ENCODE measurements at regions not wholly inside any gene's neighbourhood (a gene's known extent, or its start where the extent isn't known, plus 50 kb on each side); places are given as distances from the start of the nearest gene placed in this dataset.

DNA sequence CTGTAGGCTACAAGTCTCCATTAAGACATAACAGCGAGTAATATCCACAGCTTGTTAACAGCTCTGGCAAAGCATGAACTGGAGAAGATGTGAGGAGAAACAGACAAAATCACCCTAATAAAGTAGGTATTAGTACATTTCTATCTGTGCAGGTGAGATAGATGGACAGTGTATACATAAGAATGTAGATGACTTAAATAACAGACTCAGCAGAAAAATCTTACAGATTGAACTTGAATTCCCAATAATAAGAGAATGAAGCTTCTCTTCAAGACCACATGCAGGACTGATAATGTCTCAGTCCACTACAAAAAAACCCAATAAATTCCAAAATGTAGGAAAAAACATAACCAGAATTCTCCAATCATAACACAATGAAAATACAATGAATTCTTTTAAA lies 153.0 kb downstream of the IRX2 start:
- DNase-seq = no peak

- no peak for DNase-seq
Observed at GRCh38 chr5:2594701-2595100, 156.8 kb downstream of the IRX2 start.

DNA sequence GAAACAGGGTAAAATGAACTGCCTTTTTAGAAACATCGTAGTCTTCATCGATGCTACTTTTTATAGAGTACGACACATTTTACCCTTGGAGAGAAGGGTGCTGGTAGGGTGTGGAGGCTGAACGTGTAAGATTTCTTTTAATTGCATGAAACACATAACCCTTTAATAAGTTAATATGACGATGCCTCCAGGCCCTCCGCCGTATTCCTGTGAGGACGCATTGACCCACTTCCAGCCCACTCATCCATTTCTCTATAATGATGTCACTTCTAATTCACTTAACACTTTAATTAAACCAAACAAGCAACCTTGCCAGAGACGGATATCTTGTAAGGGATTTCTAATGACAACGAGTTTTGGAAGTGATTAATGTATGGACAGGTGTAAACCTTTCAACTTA lies 158.7 kb downstream of the IRX2 start:
- no peak for DNase-seq

- DNase-seq = no peak
Observed at GRCh38 chr5:2591777-2592453, 159.6 kb downstream of the IRX2 start.

DNA sequence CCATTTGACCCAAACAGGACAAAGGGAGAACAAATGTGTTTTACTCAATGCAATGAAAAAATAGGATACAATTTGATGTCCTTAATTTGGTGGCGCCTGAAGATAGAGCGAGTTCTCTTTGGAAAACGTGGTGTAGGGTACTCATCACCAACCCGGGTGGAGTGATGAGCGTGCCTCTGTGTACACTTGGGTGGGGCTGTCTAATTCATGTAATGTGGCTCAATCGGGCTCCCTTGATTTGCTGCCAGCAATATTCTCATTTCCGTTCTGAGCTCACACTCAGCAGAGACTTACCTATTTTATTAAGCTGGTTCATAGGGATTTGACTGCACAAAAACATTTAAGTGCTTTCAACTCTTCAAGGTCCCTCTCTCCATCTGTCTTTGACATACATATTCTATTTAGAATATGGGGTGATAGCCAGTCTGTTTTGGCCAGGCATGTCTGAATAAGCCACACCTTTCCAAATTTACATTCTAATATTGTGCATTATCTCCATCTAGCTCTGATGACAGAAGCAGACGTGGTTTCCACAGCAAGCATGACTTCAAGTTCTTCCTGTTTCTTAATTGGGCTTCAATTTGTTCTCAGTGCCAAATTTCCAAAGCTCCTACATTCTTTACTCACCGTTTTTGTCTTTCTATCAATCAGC lies 162.5 kb downstream of the IRX2 start:
- no peak for DNase-seq

- no peak for DNase-seq
Observed at GRCh38 chr5:2587189-2588031, 164.1 kb downstream of the IRX2 start.

- DNase-seq = no peak
Observed at GRCh38 chr5:2586016-2586715, 165.3 kb downstream of the IRX2 start.

DNA sequence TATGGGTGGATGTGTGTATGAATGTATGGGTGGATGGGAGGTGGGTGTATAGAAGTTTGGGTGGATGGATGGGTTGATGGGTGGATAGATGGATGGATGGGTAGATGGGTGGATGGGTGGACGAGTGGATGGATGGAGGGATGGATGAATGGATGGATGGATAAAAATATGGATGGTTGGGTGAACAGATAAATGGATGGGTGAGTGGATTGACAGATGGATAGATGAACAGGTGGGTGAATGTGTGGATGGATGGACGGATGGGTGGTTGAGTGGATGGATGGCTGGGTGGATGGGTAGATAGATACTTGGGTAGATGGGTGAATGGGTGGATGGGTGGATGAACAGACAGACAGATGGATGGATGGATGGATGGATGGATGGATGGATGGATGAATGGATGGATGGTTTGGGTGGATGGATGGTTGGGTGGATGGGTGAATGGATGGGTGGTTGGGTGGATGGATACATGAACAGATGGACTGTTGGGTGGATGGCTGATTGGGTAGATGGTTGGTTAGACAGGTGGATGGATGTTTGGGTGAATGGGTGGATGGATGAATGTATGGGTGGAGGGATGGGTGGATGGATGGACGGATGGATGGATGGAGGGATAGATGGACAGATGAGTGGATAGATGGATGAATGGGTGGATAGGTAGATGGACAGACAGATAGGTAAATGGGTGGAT lies 166.8 kb downstream of the IRX2 start:
- no peak for DNase-seq

DNA sequence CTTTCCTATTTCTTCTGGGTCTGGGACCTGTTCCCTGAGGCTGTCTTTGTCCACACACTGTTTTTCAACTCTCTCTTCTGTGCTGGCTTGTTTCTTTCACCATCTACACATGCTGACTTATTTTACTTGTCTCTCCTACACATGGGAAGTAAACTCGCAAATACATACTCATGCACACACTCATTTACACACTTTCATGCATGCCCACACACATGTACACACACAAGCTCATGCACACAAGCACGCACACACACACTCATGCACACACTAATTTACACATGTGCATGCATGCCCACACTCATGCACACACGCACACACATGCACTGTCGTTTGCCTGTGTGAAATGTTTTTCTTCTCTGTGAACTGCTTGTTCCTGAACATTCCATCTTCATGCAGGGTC lies 169.0 kb downstream of the IRX2 start:
- DNase-seq = no peak

DNA sequence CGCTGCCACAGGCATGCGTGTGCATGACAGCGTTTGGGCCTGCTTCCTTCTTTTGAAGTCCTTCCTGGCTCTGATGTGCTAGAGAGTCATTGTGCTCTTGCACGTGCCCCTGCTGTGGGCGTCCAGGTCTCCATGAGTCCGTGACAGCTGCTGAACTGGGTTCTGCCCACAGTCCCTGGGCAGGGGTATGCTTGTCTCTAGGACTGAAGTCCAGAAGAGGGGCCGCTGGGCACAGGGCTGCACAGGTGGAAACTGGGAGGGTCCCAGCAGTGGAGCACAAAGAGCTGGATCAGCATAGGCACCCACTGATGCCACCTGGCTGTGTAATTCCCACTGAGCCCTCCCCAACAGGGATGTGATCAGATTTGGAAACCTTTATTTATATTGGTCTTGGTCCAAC lies 169.4 kb downstream of the IRX2 start:
- no peak for DNase-seq

GRCh38 chr5:2581418-2581817 lies 170.1 kb downstream of the IRX2 start:
- no peak for DNase-seq

DNA sequence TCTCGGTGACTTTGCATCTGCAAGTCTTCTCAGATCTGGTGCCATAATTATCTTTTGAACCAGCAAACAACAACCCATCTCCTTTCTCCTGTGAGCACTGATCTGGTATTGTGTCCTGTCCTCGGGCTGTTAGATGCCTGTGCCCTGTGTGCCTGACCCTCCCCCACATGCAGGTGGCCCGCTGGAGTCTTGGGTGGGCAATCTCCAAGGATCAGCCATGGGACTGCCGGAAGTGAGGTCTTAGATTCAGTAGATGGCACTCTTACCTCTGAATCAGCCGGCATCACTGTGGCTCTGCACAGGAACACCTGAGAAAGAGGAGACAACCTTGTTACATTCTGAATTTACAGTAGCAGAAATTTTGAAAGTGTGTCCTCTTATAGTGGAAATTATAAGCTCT lies 172.4 kb downstream of the IRX2 start:
- no peak for DNase-seq

DNA sequence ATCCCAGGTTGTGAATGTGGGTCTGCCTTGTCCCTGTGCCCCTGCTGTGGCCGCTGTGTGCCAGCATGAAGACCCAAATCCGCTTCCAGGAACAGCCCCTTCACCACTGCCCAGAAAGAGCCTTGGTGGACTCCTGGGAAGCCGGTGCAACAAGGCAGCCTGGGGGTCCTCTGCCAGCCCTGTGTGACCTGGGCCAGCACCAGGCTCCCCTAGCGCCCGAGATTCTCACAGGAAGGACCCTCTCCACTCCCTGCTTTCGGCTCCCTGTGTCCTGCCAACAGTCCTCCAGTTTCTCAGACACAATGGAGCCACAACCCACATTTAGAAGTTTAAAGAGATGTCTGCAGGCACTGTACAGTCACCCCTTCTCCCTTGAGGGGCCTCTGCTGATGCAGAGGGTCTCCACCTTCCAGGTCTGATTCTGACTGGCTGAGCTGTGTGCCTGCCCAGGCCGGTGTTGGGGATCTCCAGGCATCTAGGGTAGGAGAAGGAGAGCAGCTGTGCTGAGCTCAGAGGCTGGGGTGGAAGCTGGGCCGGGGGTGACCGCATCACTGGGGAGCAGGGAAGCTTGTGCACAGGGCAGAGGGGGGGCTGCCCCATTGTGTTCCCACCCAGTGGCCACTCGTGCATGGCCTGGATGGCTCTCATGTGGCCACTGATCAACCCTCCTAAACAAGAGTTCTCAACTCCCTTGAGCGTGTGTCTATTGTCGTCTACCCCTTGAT lies 174.0 kb downstream of the IRX2 start:
- DNase-seq = no peak

- DNase-seq = no peak
Observed at GRCh38 chr5:2576823-2577222, 174.7 kb downstream of the IRX2 start.

DNA sequence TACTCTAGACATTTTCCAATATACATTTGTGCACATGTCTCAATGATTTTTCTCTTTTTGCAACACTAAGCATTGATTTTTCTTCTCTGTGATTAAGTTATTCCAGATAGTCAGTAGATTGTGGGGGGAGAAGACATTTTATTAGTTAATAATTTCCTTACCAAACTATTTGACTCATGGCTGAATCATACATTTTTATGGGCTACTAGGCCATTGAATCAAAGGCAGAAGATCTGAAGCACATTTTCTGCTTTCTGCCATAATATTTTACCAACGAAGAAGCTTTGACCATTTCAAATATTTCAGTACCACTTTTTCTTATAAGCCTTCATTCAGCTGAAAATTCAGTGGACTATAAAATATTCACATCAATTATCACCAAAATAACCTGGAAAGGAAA lies 175.6 kb downstream of the IRX2 start:
- DNase-seq = no peak

DNA sequence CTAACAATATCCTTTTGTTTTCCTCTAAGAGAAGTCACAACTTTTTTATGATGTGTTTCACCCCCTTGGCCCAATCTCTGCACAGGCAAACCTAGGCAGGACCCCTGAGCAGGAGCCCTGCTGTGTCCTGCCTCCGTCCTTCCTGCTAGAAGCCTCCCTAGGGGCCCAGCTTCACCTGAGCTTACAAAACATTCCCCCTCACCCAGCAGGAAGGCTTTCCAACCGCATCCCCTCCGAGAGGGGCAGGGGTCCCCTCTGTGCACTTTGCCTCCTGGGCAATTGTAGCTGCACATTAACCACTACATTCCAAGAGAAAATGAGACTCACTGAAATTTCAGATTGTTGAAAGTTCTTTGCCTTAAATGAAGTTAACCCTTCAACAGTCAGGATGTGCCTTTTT lies 176.2 kb downstream of the IRX2 start:
- DNase-seq = no peak

DNA sequence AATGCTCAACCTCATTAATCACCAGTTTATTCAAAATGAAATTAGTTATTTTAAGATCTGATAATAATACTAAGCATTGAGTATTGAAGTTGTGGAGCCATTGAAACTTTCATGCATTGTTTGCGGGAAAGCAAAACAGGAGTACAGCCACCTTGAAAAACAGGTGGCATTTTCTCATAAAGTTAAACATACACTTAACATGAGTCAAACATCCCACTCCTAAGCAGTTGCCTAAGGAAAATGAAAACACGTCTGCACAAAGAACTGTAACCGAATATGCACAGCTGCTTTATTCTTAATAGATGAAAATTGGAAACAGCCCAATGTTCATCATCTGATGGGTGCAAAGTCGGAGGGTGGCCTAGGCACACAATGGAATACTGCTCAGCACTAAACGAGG lies 177.3 kb downstream of the IRX2 start:
- no peak for DNase-seq

DNA sequence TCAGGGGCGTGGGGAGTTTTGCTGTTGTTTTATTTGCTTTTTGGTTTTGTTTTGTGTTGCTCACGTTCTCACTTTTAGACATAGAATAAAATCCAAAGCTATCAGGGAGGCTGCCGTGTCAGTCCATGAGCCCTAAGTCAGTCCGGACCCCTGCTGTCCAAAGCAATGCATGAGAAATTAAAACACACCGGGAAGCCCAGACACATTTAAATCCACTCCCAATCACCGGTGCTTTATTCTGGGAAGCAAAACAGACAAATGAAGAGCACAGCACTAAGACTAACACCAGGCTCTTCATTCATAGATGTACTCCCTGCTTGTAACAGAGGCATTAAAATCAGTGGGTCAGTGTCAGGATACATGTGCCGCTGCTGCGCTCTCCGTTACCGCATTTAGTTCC lies 180.9 kb downstream of the IRX2 start:
- no peak for DNase-seq

GRCh38 chr5:2569774-2570542 lies 181.5 kb downstream of the IRX2 start:
- DNase-seq = no peak

DNA sequence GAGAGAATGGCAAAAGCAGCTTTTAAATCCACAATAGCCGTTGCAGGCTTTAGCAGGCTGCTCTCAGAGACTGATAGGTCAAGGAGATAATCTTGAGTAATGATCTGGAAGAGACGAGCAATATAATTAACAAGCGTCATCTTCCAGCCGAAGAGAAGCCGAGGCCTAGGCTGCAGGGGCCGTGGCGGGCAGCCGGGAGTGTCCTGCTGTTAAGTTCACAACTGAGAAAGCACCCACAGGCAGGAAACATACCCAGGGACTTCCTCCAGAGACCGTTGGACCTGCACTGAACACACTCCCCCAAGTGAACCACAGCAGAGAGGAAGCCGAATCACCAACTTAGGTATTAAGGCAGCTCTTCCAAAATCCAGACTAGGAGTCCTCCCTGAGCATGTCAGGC lies 182.3 kb downstream of the IRX2 start:
- DNase-seq = no peak

- no peak for DNase-seq
Observed at GRCh38 chr5:2566284-2566683, 185.2 kb downstream of the IRX2 start.
